Esophagus muscularis mucosa (tissue), 4 donors: ENCODE measurements at regions not wholly inside any gene's neighbourhood (a gene's known extent, or its start where the extent isn't known, plus 50 kb on each side); places are given as distances from the start of the nearest gene placed in this dataset.

Experiments used
- EP300 ChIP-seq: sonication (generic); formaldehyde crosslinking; IDR thresholded peaks from one replicate; pipeline ENCODE4 v1.6.1; 2017; ENCODE audit warnings: antibody characterized with exemption
- POLR2A ChIP-seq: fragments of 450-650 bp; IDR thresholded peaks from one replicate; pipeline ENCODE4 v1.6.1; 2017; ENCODE audit warnings: antibody characterized with exemption, moderate library complexity, mild to moderate bottlenecking, low read depth
- POLR2AphosphoS5 ChIP-seq, 2 donors: sonication (generic); formaldehyde crosslinking; IDR thresholded peaks; one replicate each; pipeline ENCODE4 v1.6.1; 2017; ENCODE audit warnings: antibody characterized with exemption in 2 of 2
- TF ChIP-seq, protein P1 (sequence below), 3 experiments: fragments of 200-600 bp in 2 of 3; fragments of 450-650 bp in 1 of 3; sonication (generic) in 2 of 3; IDR thresholded peaks; one replicate each; pipeline ENCODE4 v1.5.1; 2017 to 2019; ENCODE audit warnings: antibody characterized with exemption in 3 of 3, mild to moderate bottlenecking in 2 of 3, moderate library complexity in 1 of 3

DNA sequence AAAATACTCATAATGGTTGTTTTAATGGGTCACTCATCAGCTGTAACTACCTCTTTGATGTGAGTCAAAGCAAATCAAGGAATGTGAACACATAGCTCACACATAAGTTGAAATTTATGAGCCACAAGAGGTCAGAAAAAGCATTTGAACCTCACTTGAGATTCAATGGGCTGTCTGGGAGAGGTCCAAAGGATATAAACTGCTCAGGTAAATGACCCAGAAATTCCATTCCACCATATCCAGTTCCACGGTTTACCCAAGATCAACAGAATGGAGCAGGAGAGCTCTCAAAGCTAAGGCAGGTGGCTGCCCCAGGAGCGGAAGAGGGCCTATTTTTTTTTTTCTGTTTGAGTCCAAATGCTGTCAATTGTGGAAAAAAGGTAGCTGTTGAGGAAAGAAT is 464.1 kb downstream of the TNS1 start:
- TF ChIP-seq, protein P1, sequence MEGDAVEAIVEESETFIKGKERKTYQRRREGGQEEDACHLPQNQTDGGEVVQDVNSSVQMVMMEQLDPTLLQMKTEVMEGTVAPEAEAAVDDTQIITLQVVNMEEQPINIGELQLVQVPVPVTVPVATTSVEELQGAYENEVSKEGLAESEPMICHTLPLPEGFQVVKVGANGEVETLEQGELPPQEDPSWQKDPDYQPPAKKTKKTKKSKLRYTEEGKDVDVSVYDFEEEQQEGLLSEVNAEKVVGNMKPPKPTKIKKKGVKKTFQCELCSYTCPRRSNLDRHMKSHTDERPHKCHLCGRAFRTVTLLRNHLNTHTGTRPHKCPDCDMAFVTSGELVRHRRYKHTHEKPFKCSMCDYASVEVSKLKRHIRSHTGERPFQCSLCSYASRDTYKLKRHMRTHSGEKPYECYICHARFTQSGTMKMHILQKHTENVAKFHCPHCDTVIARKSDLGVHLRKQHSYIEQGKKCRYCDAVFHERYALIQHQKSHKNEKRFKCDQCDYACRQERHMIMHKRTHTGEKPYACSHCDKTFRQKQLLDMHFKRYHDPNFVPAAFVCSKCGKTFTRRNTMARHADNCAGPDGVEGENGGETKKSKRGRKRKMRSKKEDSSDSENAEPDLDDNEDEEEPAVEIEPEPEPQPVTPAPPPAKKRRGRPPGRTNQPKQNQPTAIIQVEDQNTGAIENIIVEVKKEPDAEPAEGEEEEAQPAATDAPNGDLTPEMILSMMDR (IDR thresholded peaks at IDR 0.05): no peak
- TF ChIP-seq POLR2AphosphoS5 (IDR thresholded peaks at IDR 0.05) (no peak), EP300 (no peak), POLR2A (no peak)
